ENCODE measurements at regions not wholly inside any gene's neighbourhood (a gene's known extent, or its start where the extent isn't known, plus 50 kb on each side); places are given as distances from the start of the nearest gene placed in this dataset.

- TF ChIP-seq POLR2A (IDR thresholded peaks at IDR 0.05; ENCODE audit: low read length) = no peak
- no peak for TF ChIP-seq GATA1 (IDR thresholded peaks at IDR 0.05; ENCODE audit: low read depth, low read length)
Measured at GRCh38 chr16:73521499-73521898, 473.6 kb upstream of the ZFHX3 start.
